Astrocyte of the cerebellum (primary cell): ENCODE measurements at regions not wholly inside any gene's neighbourhood (a gene's known extent, or its start where the extent isn't known, plus 50 kb on each side); places are given as distances from the start of the nearest gene placed in this dataset.
"Not testable (repeated sequence)": the region's sequence is repeated elsewhere in the genome, so short reads cannot be mapped to it uniquely, and the experiment has no call there.

ENCODE experiments used
- DNase-seq: peaks from one replicate; pipeline ENCODE4 v3.0.0-alpha.2; 2011; ENCODE audit warnings: low read depth
- H3K4me3 ChIP-seq: 2 replicates; pipeline ENCODE4 v1.5.1; 2011; ENCODE audit warnings: mild to moderate bottlenecking, low read depth, low read length, moderate library complexity
- CTCF ChIP-seq: IDR thresholded peaks from 2 replicates; pipeline ENCODE4 v1.5.1; 2012; ENCODE audit warnings: low read length, low read depth, moderate library complexity, mild to moderate bottlenecking; ENCODE audit errors: missing control alignments
- in situ Hi-C: cut with HindIII; loops from 2 replicates; pipeline ENCODE4 v1.10.0; 2017; ENCODE audit warnings: low sequenced_read_pairs

GRCh38 chr5:91245074-91245452 is 138.1 kb downstream of the ARRDC3 start:
- in situ Hi-C loops = no loop called here
- no peak for DNase-seq
- no peak overlapping the region for H3K4me3 ChIP-seq
- no peak for TF ChIP-seq CTCF

DNA sequence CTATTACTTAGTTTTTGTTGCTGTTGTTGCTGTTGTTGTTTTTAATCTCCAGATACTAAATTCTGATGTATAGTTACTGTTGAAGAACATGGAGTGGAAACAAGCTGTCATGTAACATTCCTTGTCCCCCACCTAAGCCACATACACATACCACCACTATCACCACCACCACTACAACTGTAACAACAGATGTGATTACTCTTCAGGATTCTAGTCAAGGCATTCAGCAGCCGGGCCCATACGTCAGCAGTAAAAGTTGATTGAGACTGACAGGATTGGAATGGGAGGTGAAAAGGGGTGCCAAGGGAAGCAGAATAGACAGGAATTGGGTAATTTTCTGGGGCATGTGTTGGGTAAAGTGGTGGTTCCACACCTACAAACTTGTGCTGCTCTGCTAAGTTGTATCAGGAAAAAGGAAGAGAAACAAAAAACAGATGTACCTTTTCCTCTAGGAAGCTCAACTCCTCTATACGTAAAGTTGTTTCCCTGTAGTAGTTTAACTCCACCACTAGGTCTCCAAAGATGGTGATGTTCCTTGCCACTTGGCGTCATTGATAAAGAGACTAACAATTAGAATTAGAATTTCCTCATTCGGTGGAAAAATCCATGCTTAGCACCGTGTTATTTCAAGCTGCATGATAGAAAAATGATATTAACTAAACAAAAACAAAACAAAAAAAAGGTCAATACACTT is 138.6 kb downstream of the ARRDC3 start:
- no peak for DNase-seq
- no peak for TF ChIP-seq CTCF
- in situ Hi-C loops = no loop called here
- H3K4me3 ChIP-seq = no peak overlapping the region

GRCh38 chr5:91243852-91244251 is 139.3 kb downstream of the ARRDC3 start:
- H3K4me3 ChIP-seq = no peak overlapping the region
- TF ChIP-seq CTCF = no peak
- no peak for DNase-seq
- in situ Hi-C loops = no loop called here

DNA sequence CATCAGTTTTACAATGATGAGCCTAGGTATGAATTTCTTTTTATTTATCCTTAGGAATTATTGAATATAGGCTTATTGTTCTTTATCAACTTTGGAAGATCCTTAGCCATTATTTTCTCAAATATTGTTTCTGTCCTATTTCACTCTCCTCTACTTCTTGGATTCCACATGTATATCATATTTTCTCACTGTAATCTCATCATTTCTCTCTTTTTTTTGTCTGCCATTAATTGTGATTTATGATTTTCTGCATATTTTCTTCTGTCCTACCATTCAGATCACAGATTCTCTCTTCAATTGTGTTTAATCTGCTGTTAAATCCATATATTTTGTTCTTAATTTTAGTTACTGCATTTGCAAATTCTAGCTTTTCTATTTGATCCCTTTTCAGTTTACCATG is 139.8 kb downstream of the ARRDC3 start:
- H3K4me3 ChIP-seq = no peak overlapping the region
- TF ChIP-seq CTCF = no peak
- in situ Hi-C loops = no loop called here
- no peak for DNase-seq

DNA sequence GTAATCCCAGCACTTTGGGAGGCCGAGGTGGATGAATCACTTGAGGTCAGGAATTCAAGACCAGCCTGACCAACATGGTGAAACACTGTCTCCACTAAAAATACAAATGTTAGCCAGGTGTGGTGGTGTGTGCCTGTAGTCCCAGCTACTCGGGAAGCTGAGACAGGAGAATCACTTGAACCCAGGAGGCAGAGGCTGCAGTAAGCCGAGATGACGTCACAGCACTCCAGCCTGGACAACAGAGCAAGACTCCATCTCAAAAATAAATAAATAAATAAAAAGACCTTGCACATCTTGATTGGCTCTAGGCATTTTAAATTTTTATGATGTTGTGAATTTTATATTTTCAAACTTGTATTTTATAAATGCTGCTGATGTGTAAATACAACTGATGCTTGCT is 141.7 kb downstream of the ARRDC3 start:
- in situ Hi-C loops, DNase-seq: not testable (repeated sequence)

GRCh38 chr5:91240175-91240574 is 142.9 kb downstream of the ARRDC3 start:
- no peak for TF ChIP-seq CTCF
- H3K4me3 ChIP-seq = no peak overlapping the region
- no peak for DNase-seq
- in situ Hi-C loops = no loop called here

More for the DNA sequence above, 141.7 kb downstream of the ARRDC3 start:
- not testable (repeated sequence) for H3K4me3 ChIP-seq

DNA sequence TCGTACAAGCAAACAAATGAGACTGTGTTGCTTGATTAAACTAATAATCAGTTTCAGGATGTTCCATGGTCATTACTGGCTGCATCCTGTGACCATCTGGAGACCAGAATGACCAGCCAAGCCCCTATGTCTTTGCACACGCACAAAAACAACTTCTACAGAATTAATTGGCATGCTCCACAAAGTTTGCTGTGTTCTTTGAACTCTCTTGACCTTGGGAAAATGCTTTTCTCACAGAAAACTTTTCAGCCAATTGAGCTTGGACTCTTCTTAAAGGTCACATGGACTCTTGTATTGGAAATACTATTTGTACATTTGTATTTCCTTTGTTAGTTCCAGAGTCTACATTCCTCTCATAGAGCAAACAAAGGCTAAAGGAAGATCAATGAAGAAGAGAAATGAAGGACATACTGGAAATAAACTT is 147.8 kb downstream of the ARRDC3 start:
- no peak for TF ChIP-seq CTCF
- in situ Hi-C loops = no loop called here
- no peak for DNase-seq
- H3K4me3 ChIP-seq = no peak overlapping the region
